Amygdala (tissue), 56 donors: ENCODE measurements at regions not wholly inside any gene's neighbourhood (a gene's known extent, or its start where the extent isn't known, plus 50 kb on each side); places are given as distances from the start of the nearest gene placed in this dataset.
"Not testable (repeated sequence)": the region's sequence is repeated elsewhere in the genome, so short reads cannot be mapped to it uniquely, and the experiment has no call there.

Experiments
- DNase-seq, 56 donors: peaks; one replicate each; lab custom pipeline; 2025; lab: John Stamatoyannopoulos, UW

DNA sequence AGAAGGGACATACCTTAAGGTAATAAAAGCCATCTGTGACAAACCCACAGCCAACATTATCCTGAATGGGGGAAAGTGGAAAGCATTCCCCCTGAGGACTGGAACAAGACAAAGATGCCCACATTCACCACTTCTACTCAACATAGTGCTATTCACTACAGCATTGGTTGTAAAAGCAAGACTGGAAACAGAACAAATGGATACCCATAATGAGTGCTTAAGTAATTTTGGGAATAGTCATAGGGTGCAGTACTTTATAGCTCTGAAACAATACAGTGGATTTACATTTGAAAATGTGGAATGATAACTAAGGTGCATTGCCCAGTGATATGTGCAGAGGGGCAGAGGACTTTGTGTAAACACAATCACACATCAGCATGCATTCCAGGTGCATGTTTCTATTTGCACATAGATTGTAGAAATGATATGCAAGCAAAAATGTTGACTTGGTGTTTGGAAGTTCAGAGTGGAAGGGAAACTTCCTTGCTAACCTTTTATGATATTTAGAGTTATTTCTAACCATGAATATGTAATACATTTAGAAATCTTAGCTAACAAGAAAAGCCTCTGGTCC lies 112.3 kb downstream of the IGLL1 start:
- no peak for DNase-seq

- DNase-seq = no peak
Observed at GRCh38 chr22:23466351-23466750, 113.7 kb downstream of the IGLL1 start.

DNA sequence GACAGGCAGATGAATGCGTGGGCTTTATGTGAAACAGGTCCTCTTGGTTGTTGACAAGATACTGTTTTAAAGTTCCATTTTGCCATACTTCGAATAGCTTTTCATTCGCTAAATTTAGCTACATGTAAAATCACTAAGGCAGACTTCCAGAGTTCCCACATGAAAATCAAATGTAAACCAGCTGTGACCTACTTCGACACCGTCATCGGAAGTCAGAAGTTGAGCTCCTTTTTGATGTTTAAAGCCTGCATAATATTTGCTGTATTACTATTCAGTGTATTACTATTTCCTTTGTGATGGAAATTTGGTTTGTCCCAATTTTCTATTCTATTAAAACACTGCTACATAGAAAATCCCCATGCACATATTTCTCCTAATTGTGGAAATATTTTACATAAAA lies 115.3 kb downstream of the IGLL1 start:
- not testable (repeated sequence) for DNase-seq

- not testable (repeated sequence) for DNase-seq
Observed at GRCh38 chr22:23460517-23461031, 119.5 kb downstream of the IGLL1 start.

DNA sequence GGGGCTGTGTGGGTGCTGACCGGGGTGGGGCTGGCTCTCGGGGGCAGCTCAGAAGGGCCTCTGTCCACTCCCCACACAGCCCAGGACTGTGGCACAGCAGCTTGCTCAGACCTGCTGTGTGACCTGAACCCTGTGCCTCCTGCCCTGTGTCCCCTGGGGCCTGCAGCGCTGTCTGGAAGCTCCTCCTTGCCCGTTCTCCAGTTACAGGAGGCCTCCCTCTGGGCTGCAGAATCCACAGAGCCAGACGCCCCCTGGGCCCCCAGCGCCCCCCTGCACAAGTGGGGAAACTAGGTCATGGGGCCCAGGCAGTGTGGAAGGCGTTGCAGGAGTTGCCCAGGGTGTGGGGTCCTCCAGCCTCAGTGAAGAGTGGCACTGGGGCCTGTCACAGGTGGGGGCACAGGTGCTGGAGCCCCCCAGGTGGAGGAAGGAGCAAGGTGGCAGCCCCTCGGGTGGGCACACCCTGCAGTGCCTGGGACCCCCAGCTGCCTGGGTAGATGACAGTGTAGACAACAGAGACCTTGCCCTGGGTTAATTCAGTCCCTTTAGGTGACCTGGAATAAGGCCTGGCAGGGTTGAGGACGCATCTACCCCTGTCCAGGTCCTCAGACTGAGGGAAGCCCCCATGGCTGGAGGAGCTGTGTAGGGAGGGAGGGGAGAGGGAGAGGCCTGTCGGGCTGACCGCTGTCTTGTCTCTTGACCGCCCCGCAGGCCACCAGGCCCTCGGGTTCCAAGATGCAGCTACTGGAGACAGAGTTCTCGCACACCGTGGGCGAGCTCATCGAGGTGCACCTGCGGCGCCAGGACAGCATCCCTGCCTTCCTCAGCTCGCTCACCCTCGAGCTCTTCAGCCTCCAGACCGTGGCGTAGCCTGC lies 120.2 kb downstream of the IGLL1 start:
- not testable (repeated sequence) for DNase-seq

GRCh38 chr22:23458663-23459541 lies 121.2 kb downstream of the IGLL1 start:
- DNase-seq = no peak

- no peak for DNase-seq
Observed at GRCh38 chr22:23457380-23457985, 122.6 kb downstream of the IGLL1 start.

DNA sequence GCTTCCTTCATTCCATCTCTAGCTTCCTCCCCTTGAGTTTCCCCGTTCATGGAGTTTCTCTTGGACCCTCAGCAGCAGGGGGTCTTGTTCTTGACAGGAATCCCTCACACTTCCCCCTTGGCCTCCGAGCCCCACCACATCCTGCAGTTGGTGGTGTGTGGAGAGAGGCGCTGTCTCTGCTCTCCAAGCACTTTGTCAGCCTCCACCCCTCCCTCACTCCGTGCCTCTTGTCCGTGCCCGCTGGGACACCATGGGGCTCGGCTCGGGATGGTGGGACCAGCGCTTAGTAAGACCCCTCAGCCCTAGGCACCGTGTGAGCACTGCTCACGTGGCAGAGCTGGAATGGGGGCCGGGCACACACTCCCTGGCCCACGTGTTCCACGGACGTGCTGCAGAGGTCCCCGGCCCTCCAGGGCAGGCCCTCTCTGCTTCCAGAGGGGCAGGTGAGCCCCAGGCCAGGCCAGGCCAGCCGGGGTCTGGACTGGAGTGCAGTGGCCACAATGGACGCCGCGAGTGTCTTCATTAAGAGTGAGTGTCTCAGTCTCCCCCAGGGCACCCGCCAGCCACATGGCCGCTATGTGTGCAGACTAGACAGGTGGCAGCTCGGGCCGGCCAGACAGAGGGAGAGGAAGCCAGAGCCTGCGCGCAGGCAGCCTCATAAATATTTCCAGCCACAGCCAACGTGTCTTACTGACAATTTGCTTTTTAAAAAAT lies 123.3 kb downstream of the IGLL1 start:
- DNase-seq = not testable (repeated sequence)

DNA sequence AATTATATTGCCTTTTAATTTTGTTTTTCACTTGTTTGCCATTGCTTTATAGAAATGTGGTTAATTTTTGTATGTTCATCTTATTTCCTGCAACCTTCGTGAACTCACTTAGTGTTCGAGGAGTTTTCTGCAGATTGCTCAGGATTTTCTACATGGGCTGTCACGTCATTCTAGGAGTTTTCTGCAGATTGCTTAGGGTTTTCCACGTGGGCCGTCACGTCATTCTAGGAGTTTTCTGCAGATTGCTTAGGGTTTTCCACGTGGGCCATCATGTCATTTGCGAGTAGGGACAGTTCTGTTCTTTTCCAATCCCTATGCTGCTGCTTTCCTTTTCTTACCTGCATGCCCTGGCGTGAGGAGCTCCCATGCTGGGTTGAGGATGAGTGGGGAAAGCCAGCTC lies 125.7 kb downstream of the IGLL1 start:
- not testable (repeated sequence) for DNase-seq

DNA sequence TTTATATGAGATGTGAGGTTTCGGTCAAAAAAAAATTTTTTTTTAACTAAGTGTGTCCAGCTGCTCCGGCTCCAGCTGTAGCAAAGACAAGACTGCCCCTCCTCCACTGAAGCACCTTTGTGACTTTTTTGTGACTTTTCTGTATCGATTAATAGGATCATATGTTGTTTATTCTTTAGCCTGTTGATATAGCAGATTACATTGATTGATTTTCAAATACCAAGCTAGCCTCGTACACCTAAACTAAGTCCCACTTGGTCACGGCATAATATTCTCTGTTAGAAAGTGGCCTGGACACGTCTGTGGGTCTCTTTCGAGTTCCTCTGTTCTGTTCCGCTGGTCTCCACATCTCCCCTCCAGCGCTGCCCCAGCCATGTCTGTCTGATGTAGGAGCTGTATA lies 126.8 kb downstream of the IGLL1 start:
- DNase-seq = no peak

DNA sequence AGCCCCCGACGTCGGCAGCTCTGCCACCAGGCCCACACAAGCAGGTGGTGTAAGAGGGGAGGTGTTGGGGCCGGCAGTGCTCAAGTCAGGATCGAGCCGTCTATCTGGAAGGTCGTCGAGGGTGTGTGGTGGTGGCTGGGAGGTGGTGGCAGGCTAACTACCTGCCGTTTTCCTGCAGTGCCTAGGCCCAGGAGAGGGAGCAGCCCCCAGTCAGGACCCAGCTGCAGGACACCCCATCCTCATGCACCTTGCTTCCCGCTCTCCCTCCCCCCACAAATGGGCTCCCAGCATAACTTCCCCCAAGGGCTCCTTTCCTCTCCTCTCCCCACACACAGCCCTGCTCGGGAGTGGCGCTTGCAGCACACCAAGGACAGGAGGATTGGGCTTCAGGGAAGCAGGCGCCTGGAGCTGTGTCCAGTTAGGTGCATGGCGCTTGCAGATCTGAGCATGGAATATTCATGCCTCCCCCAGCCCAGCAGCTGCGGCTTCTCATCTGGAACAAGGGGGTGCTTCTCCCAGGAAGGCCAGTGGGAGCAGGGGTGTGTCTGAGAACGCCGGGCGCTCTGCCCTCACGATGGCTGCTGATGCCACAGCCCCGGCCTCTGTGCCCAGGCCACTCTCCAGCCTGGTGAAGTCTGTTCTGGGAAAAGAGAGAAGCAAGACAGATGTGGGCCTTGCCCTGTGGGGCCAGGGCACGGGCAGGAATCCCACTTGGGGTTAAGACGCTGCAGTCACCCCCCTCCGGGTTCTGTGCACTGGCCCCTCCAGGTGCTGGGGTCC lies 127.7 kb downstream of the IGLL1 start:
- no peak for DNase-seq

DNA sequence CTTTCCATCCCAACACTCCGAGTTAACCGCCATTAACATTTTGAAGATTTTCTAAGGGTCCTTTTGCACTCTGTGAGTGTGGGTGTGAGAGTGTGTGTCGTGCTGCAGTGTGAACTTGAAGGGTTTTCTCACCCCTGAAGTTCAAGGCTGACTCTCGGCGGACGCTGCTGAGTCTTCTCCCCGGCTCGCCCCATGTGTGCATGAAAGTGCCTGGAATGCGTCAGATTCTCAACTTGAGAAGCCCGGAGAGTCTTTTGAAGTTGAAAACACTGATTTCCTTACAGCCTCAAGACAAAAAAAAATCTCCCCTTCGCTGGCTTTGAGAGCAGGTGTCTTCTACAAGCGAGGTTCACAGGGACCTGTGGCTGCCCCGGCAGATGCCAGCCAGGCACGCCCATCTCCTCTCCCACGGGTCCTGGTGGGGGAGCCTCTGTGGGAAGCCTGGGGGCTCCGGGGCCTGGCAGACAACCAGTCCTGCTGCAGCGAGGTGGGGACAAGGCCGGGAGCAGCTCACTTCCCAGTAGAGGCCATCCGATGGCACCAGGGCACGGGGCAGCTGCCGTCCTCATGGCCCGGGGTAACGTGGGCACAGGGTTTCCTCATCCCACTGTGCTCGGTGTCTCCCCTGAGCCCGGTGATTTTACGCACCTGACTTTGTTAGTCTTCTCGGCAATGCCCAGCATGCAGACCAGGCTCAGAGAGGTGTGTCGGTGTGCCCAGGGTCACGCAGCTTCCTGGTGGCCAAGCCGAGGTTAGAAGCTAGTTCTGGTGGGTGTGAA lies 128.4 kb downstream of the IGLL1 start:
- not testable (repeated sequence) for DNase-seq

DNA sequence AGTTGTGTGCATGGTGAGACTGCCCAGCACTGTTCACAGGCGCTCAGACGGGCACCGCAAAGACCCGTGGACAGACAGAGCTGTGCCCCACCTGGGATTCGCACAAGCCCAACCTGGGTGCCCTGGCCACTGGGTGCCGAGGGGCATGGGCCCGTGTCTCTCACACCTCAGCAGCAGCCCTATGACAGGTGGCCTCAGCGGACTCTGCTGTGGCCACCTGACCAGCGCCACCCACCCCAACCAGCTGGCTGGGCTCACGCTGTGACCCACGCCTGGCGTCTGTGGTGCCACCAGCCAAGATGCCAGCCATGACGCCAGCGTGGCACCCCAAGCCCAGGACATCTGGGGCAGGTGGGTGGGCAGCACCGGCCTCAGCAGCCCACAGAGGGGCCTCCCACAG lies 129.3 kb downstream of the IGLL1 start:
- not testable (repeated sequence) for DNase-seq

DNA sequence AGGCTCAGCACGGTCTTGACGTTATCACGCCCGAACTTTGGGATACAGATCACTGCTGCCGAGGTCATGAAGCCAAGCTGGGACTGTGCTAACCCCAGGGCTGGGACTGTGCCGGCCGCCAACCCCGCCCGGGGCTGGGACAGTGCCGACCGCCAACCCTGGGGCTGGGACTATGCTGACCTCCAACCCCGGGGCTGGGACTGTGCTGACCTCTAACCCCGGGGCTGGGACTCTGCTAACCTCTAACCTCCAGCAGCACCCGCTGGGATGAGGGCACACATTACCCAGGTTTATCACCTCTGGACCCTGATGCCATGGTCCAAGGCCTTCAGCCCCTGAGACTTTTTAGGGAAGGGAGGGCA lies 129.7 kb downstream of the IGLL1 start:
- no peak for DNase-seq

DNA sequence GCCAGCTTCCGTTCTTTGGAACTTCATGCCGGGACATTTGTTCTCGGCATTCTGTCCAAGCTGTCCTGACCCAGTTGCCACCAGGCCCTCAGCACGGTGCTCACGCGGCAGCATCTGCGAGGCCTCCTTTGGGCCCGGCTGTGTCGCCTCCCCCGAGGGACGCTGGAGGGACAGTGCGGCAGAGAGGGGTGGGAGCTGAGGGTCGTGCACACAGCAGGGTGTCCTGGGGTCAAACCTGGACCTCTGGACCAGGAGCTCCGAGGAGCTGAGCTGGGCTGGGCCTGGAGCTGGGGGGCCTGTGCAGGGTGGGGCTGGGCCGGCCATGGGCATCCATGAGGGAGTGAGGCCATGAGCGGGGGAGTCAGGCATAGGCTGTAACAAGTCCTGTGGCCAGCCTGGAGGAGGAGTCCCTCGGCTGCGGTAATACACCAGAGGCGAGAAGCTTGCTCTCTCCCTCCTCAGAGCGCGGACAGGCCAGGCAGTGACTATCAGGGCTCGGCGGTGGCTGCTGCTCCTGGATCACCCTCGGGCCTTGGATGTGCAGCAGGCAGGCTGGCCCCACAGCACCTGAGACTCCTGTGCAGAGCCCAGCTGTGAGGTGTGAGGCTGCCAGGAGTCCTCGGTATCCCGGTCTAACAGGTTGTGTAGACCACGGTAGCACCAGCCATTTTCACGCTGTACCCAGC lies 130.2 kb downstream of the IGLL1 start:
- DNase-seq = peak in 6 of 56 donors; percentile 15 to 35 (median 18)

DNA sequence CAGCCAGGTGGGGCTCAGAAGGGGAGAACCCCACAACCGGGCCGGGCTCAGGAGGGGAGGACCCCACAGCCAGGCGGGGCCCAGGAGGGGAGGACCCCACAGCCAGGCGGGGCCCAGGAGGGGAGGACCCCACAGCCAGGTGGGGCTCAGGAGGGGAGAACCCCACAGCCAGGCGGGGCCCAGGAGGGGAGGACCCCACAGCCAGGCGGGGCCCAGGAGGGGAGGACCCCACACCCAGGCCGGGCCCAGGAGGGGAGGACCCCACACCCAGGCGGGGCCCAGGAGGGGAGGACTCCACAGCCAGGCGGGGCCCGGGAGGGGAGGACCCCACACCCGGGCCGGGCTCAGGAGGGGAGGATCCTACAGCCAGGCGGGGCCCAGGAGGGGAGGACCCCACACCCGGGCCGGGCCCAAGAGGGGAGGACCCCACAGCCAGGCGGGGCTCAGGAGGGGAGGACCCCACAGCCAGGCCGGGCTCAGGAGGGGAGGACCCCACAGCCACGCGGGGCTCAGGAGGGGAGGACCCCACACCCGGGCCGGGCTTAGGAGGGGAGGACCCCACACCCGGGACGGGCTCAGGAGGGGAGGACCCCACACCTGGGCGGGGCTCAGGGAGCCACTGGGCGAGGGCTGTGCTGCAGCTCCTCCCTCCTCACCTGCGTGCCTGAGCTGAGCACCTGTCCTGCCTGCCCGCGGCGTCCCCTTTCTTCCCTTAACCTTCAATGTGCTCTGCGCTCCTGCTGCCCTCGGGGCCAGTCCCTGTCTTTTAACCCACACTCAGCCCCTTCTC lies 131.4 kb downstream of the IGLL1 start:
- not testable (repeated sequence) for DNase-seq
